Central memory CD8-positive, alpha-beta T cell (primary cell): ENCODE measurements at regions not wholly inside any gene's neighbourhood (a gene's known extent, or its start where the extent isn't known, plus 50 kb on each side); places are given as distances from the start of the nearest gene placed in this dataset.
"Not testable (repeated sequence)": the region's sequence is repeated elsewhere in the genome, so short reads cannot be mapped to it uniquely, and the experiment has no call there.

Experiments used
- ATAC-seq: fragments of 150-1000 bp; cut with Tn5 transposase; replicated peaks from 2 replicates; pipeline ENCODE4 v1.10.0; 2022; ENCODE audit warnings: mild to moderate bottlenecking, moderate FRiP score, moderate number of reproducible peaks; ENCODE audit not compliant: poor library complexity, severe bottlenecking; ENCODE audit errors: extremely low read depth
- DNase-seq, 2 donors: peaks; one replicate each; pipeline ENCODE4 v3.0.0; 2021; ENCODE audit warnings: low spot score in 2 of 2
- H3K27ac Mint-ChIP-seq: one replicate; pipeline ENCODE4 v1.8.0; 2022; ENCODE audit warnings: low read depth, mild to moderate bottlenecking, moderate library complexity, mixed read lengths
- H3K27me3 Mint-ChIP-seq: one replicate; pipeline ENCODE4 v1.8.0; 2022; ENCODE audit warnings: mixed read lengths
- H3K36me3 Mint-ChIP-seq: one replicate; pipeline ENCODE4 v1.8.0; 2022; ENCODE audit warnings: mild to moderate bottlenecking, moderate library complexity, mixed read lengths; ENCODE audit not compliant: insufficient read depth
- H3K4me1 Mint-ChIP-seq: one replicate; pipeline ENCODE4 v1.8.0; 2022; ENCODE audit warnings: mixed read lengths
- H3K4me3 Mint-ChIP-seq: one replicate; pipeline ENCODE4 v1.8.0; 2022; ENCODE audit warnings: mild to moderate bottlenecking, moderate library complexity, mixed read lengths
- H3K9me3 Mint-ChIP-seq: one replicate; pipeline ENCODE4 v1.8.0; 2022; ENCODE audit warnings: mixed read lengths

GRCh38 chr1:61028136-61028535, 54.2 kb upstream of the NFIA start:
- Mint-ChIP-seq H3K36me3 (no peaks in the 10 kb centered on the region), H3K4me3 (no peak overlapping the region), H3K27ac (no peak overlapping the region), H3K27me3 (peaks cover 8% of the 10 kb centered on the region), H3K4me1 (no peaks in the 10 kb centered on the region), H3K9me3 (no peaks in the 10 kb centered on the region)
- ATAC-seq (no peak), DNase-seq (no peak)

GRCh38 chr1:61018068-61018467, 64.3 kb upstream of the NFIA start:
- not testable (repeated sequence) for H3K4me1 Mint-ChIP-seq, DNase-seq, H3K27ac Mint-ChIP-seq, H3K36me3 Mint-ChIP-seq, H3K4me3 Mint-ChIP-seq, ATAC-seq, H3K9me3 Mint-ChIP-seq
- H3K27me3 Mint-ChIP-seq: peaks cover 21% of the 10 kb centered on the region

- H3K4me3 Mint-ChIP-seq: no peak overlapping the region
- peaks cover 5% of the 10 kb centered on the region for H3K4me1 Mint-ChIP-seq
- H3K27me3 Mint-ChIP-seq: peaks cover 22% of the 10 kb centered on the region
- H3K36me3 Mint-ChIP-seq: peaks cover 1% of the 10 kb centered on the region
- ATAC-seq (no peak), DNase-seq (no peak)
- no peaks in the 10 kb centered on the region for H3K9me3 Mint-ChIP-seq
- H3K27ac Mint-ChIP-seq: peak overlapping the region; percentile 38
Observed at GRCh38 chr1:61017651-61018050, 64.7 kb upstream of the NFIA start.

- no peak overlapping the region for H3K27ac Mint-ChIP-seq
Observed at GRCh38 chr1:61013946-61014667, 68.3 kb upstream of the NFIA start.

GRCh38 chr1:61013189-61013945, 69.0 kb upstream of the NFIA start:
- DNase-seq: no peak
- Mint-ChIP-seq H3K36me3 (peaks cover 1% of the 10 kb centered on the region), H3K27ac (no peak overlapping the region), H3K4me1 (peaks cover 5% of the 10 kb centered on the region), H3K4me3 (no peak overlapping the region), H3K27me3 (peaks cover 57% of the 10 kb centered on the region), H3K9me3 (no peaks in the 10 kb centered on the region)
- no peak for ATAC-seq

More at GRCh38 chr1:61013946-61014667, 68.3 kb upstream of the NFIA start:
- H3K27me3 Mint-ChIP-seq: peaks cover 53% of the 10 kb centered on the region
- H3K4me3 Mint-ChIP-seq: no peak overlapping the region
- H3K4me1 Mint-ChIP-seq: peaks cover 5% of the 10 kb centered on the region
- DNase-seq: no peak
- ATAC-seq: no peak
- H3K9me3 Mint-ChIP-seq: no peaks in the 10 kb centered on the region
- peaks cover 1% of the 10 kb centered on the region for H3K36me3 Mint-ChIP-seq

- Mint-ChIP-seq H3K27me3 (peaks cover 55% of the 10 kb centered on the region), H3K4me1 (peaks cover under 1% of the 10 kb centered on the region), H3K36me3 (peaks cover 1% of the 10 kb centered on the region), H3K27ac (no peak overlapping the region), H3K9me3 (no peaks in the 10 kb centered on the region), H3K4me3 (no peak overlapping the region)
- no peak for DNase-seq
- no peak for ATAC-seq
Observed at GRCh38 chr1:61012341-61012761, 70.0 kb upstream of the NFIA start.

- H3K27ac Mint-ChIP-seq: no peak overlapping the region
- no peak for ATAC-seq
- no peaks in the 10 kb centered on the region for H3K4me1 Mint-ChIP-seq
- H3K9me3 Mint-ChIP-seq: no peaks in the 10 kb centered on the region
- no peak overlapping the region for H3K4me3 Mint-ChIP-seq
- no peak for DNase-seq
- peaks cover 50% of the 10 kb centered on the region for H3K27me3 Mint-ChIP-seq
- H3K36me3 Mint-ChIP-seq: peaks cover 1% of the 10 kb centered on the region
Observed at GRCh38 chr1:61011561-61012263, 70.6 kb upstream of the NFIA start.

- peaks cover 4% of the 10 kb centered on the region for H3K4me1 Mint-ChIP-seq
- H3K9me3 Mint-ChIP-seq: no peaks in the 10 kb centered on the region
- H3K27ac Mint-ChIP-seq: no peak overlapping the region
- H3K4me3 Mint-ChIP-seq: no peak overlapping the region
- no peak for ATAC-seq
- DNase-seq: no peak
- no peaks in the 10 kb centered on the region for H3K36me3 Mint-ChIP-seq
- peaks cover 53% of the 10 kb centered on the region for H3K27me3 Mint-ChIP-seq
Observed at GRCh38 chr1:61007534-61008364, 74.6 kb upstream of the NFIA start.

- peaks cover 34% of the 10 kb centered on the region for H3K27me3 Mint-ChIP-seq
- H3K9me3 Mint-ChIP-seq: no peaks in the 10 kb centered on the region
- H3K36me3 Mint-ChIP-seq: no peaks in the 10 kb centered on the region
- no peak overlapping the region for H3K27ac Mint-ChIP-seq
- H3K4me3 Mint-ChIP-seq: no peak overlapping the region
- H3K4me1 Mint-ChIP-seq: peaks cover 4% of the 10 kb centered on the region
- no peak for ATAC-seq
- DNase-seq: no peak
Observed at GRCh38 chr1:61005614-61006580, 76.5 kb upstream of the NFIA start.

GRCh38 chr1:61004262-61005003, 77.9 kb upstream of the NFIA start:
- Mint-ChIP-seq H3K4me3 (no peak overlapping the region), H3K36me3 (no peaks in the 10 kb centered on the region), H3K27ac (no peak overlapping the region), H3K9me3 (no peaks in the 10 kb centered on the region), H3K4me1 (peaks cover 4% of the 10 kb centered on the region), H3K27me3 (peaks cover 24% of the 10 kb centered on the region)
- no peak for ATAC-seq
- no peak for DNase-seq

- H3K36me3 Mint-ChIP-seq: no peaks in the 10 kb centered on the region
- peaks cover 1% of the 10 kb centered on the region for H3K27me3 Mint-ChIP-seq
- ATAC-seq: no peak
- H3K4me3 Mint-ChIP-seq: no peak overlapping the region
- H3K27ac Mint-ChIP-seq: no peak overlapping the region
- no peaks in the 10 kb centered on the region for H3K9me3 Mint-ChIP-seq
- DNase-seq: no peak
- H3K4me1 Mint-ChIP-seq: no peaks in the 10 kb centered on the region
Observed at GRCh38 chr1:61000327-61000726, 82.0 kb upstream of the NFIA start.
